ENCODE measurements at regions not wholly inside any gene's neighbourhood (a gene's known extent, or its start where the extent isn't known, plus 50 kb on each side); places are given as distances from the start of the nearest gene placed in this dataset.

DNA sequence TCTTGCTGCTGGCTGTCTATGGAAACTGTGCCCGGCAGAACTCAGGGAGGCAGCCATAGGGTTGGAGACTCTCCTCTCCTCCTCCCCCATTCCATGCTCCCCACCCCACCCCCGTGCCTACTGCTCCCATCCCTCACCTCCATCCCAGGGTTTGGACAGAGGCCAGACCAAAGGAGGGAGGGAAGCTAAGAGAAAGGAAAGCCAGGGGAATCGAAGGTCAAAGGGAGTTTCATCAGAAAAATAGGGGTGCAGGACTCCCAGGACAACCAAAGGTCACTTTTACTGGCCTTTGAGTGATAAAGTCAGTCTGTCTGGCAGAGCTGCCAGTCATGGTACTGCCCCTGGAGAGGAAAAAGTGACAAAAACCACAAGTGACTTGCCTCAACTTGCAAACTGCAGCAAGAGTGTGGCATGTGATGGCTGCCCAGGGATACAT, 187.3 kb upstream of the CTAGE1 start:
- Mint-ChIP-seq H3K4me3 (no peak overlapping the region), H3K27ac (no peak overlapping the region), H3K27me3 (ENCODE audit: low read depth) (no peaks in the 10 kb centered on the region), H3K4me1 (ENCODE audit: low read depth) (no peaks in the 10 kb centered on the region), H3K36me3 (ENCODE audit: insufficient read depth in 2 of 2) (no peaks in the 10 kb centered on the region), H3K9me3 (peaks cover 0 to 4% of the 10 kb centered on the region in 2 donors)
- ATAC-seq (replicated peaks in 1 of 2) (no peak), DNase-seq (no peak)

DNA sequence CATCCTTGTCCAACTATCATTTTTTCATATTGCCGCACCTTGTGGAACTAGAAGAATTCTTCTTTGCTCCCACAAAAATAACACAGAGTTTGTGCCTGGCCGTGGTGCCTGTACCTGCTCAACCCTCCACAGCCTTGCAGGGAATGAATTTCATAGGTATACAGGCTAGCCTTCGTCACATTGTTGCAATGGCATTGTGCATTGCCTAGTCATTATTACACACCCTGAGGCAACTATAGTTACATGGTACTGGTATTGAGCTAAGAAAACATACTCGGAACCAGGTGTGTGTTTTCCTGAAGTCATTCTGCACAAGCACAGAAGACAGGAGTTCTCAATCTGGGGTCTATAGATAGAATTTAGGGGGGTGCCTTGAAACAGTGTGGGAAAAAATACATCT, 188.0 kb upstream of the CTAGE1 start:
- DNase-seq (no peak), ATAC-seq (replicated peaks in 1 of 2) (no peak)
- Mint-ChIP-seq H3K4me1 (ENCODE audit: low read depth) (no peaks in the 10 kb centered on the region), H3K36me3 (ENCODE audit: insufficient read depth in 2 of 2) (no peaks in the 10 kb centered on the region), H3K9me3 (peaks cover 0 to 4% of the 10 kb centered on the region in 2 donors), H3K4me3 (no peak overlapping the region), H3K27ac (no peak overlapping the region), H3K27me3 (ENCODE audit: low read depth) (no peaks in the 10 kb centered on the region)

DNA sequence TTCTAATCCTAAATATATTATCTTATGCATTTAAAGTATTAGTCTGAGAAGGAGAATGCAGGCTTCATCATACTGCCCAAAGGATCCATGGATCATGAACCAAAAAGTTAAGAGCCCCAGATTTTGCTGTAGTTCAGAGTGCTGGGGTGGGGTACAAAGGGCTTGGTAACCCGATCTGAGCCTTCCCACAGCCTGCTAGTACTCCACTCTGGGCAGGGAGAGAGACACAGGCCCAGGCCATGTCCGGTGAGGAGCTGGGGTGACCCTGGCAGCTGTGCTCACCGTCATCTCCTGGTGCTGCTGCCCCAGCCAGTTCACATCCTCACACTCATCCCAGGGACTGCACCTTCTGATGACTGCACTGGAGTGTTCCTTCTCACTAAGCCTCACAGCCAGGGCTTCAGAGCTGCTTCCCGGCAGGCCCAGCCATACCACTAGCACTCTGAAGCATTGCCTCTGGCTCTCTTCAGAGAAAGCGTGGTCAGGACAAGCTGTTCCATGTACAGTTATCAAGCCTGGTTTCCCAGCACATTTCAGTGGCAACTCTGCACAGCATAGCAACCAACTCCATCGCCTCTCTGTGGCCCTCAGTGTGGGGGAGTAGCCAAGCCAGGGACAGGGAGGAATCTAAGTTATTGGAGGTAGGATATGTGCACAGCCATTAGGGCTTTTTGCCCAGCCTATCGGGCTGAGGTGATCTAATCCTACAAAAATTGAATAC, 189.0 kb upstream of the CTAGE1 start:
- no peaks in the 10 kb centered on the region for H3K4me1 Mint-ChIP-seq (ENCODE audit: low read depth)
- no peak overlapping the region for H3K27ac Mint-ChIP-seq
- ATAC-seq (replicated peaks in 1 of 2) (no peak), DNase-seq (no peak)
- H3K4me3 Mint-ChIP-seq: no peak overlapping the region
- H3K27me3 Mint-ChIP-seq (ENCODE audit: low read depth): no peaks in the 10 kb centered on the region
- H3K9me3 Mint-ChIP-seq: peaks cover 0 to 4% of the 10 kb centered on the region in 2 donors
- H3K36me3 Mint-ChIP-seq (ENCODE audit: insufficient read depth in 2 of 2): no peaks in the 10 kb centered on the region

DNA sequence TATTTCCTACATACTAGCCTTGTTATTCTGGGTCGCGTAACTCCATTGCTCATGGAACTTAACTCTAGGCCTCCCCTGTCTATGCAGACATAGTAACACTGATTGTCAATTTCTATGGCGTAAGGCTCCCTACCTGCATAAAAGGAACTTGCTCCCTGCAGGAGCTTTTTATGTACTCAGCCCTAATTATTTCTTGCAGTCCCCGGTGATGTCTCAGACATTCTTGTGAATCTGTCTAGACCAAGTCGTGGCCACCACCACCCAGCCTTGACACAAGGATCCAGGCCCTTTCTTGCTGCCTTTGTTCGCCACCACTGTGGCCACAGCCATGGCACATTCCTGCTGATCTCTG, 189.5 kb upstream of the CTAGE1 start:
- Mint-ChIP-seq H3K4me3 (no peak overlapping the region), H3K9me3 (peaks cover 0 to 1% of the 10 kb centered on the region in 2 donors), H3K36me3 (ENCODE audit: insufficient read depth in 2 of 2) (no peaks in the 10 kb centered on the region), H3K4me1 (ENCODE audit: low read depth) (no peaks in the 10 kb centered on the region), H3K27me3 (ENCODE audit: low read depth) (no peaks in the 10 kb centered on the region), H3K27ac (no peak overlapping the region)
- DNase-seq: no peak
- no peak for ATAC-seq (replicated peaks in 1 of 2)

GRCh38 chr18:22608847-22609246, 191.1 kb upstream of the CTAGE1 start:
- Mint-ChIP-seq H3K36me3 (ENCODE audit: insufficient read depth in 2 of 2) (no peaks in the 10 kb centered on the region), H3K27me3 (ENCODE audit: low read depth) (no peaks in the 10 kb centered on the region)

GRCh38 chr18:22609642-22610041, 191.9 kb upstream of the CTAGE1 start:
- H3K9me3 Mint-ChIP-seq: no peaks in the 10 kb centered on the region
- no peaks in the 10 kb centered on the region for H3K27me3 Mint-ChIP-seq (ENCODE audit: low read depth)
- no peak overlapping the region for H3K27ac Mint-ChIP-seq
- ATAC-seq (replicated peaks in 1 of 2) (no peak), DNase-seq (no peak)
- H3K4me1 Mint-ChIP-seq (ENCODE audit: low read depth): no peaks in the 10 kb centered on the region
- H3K4me3 Mint-ChIP-seq: no peak overlapping the region
- no peaks in the 10 kb centered on the region for H3K36me3 Mint-ChIP-seq (ENCODE audit: insufficient read depth in 2 of 2)

More at GRCh38 chr18:22608847-22609246, 191.1 kb upstream of the CTAGE1 start:
- Mint-ChIP-seq H3K4me1 (ENCODE audit: low read depth) (no peaks in the 10 kb centered on the region), H3K9me3 (no peaks in the 10 kb centered on the region), H3K27ac (no peak overlapping the region), H3K4me3 (no peak overlapping the region)
- DNase-seq (no peak), ATAC-seq (replicated peaks in 1 of 2) (no peak)

DNA sequence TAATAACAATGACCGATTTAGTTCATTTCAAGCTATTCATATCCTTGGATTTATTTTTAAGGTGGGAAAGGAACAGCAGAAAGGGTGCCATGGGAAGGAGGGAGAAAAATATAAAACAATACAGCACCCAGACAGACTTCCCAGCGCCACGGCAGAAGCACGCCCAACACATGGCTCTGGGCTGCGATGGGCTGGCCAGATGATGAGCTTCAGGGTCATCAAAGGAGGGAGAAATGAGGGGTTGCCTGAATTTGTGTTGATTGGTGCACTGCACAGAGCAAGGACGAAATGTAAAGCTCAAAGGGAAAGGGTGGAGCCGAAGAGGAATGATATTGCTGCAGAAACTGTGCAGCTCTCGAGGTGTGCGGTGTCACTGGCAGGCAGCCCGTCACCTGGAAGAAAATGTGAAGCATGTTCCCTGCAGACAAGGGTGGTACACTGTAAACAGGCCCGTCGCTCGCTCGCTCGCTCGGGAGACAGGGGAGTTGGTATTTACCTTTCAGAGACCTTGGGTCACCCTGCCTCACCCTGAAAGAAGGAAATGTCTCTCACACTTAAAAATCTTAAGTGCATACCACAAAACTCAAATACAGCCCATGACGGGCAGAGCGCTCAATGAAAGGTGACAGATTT, 195.5 kb upstream of the CTAGE1 start:
- Mint-ChIP-seq H3K4me1 (ENCODE audit: low read depth) (no peaks in the 10 kb centered on the region), H3K27ac (no peak overlapping the region), H3K4me3 (no peak overlapping the region), H3K27me3 (ENCODE audit: low read depth) (no peaks in the 10 kb centered on the region), H3K9me3 (peaks cover 0 to 6% of the 10 kb centered on the region in 2 donors), H3K36me3 (ENCODE audit: insufficient read depth in 2 of 2) (peaks cover 0 to 3% of the 10 kb centered on the region in 2 donors)
- DNase-seq (no peak), ATAC-seq (replicated peaks in 1 of 2) (no peak)

DNA sequence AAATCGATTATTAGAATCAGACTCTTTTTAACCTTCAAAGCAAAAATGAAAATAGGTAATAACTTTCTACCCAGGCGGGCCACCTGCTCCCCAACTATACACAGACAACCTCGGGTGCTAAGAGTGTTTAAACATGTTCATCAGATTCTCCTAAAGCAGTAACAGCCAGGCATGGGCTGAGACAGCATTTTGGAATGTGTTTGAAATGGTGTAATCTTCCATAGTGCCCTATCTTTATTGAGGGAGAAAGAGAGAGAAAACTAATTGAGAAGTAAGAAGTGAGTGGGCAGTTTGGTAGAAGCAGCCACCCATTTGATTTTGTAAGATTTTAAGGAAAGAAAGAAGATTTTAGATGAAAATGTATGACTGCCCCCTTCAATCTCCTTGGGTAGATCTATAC, 196.1 kb upstream of the CTAGE1 start:
- no peak overlapping the region for H3K4me3 Mint-ChIP-seq

GRCh38 chr18:22623513-22623912, 205.8 kb upstream of the CTAGE1 start:
- Mint-ChIP-seq H3K9me3 (peaks cover 3 to 4% of the 10 kb centered on the region in 2 donors), H3K27me3 (ENCODE audit: low read depth) (no peaks in the 10 kb centered on the region), H3K4me3 (no peak overlapping the region), H3K4me1 (ENCODE audit: low read depth) (no peaks in the 10 kb centered on the region), H3K36me3 (ENCODE audit: insufficient read depth in 2 of 2) (peaks cover 0 to 3% of the 10 kb centered on the region in 2 donors), H3K27ac (no peak overlapping the region)
- ATAC-seq (replicated peaks in 1 of 2): no peak
- DNase-seq: no peak

More for the DNA sequence above, 196.1 kb upstream of the CTAGE1 start:
- peaks cover 0 to 6% of the 10 kb centered on the region in 2 donors for H3K9me3 Mint-ChIP-seq
- no peak for DNase-seq
- H3K36me3 Mint-ChIP-seq (ENCODE audit: insufficient read depth in 2 of 2): peaks cover 0 to 3% of the 10 kb centered on the region in 2 donors
- H3K27ac Mint-ChIP-seq: no peak overlapping the region
- no peaks in the 10 kb centered on the region for H3K27me3 Mint-ChIP-seq (ENCODE audit: low read depth)
- H3K4me1 Mint-ChIP-seq (ENCODE audit: low read depth): no peaks in the 10 kb centered on the region
- ATAC-seq (replicated peaks in 1 of 2): no peak

GRCh38 chr18:22624176-22624575, 206.5 kb upstream of the CTAGE1 start:
- H3K27me3 Mint-ChIP-seq (ENCODE audit: low read depth): no peaks in the 10 kb centered on the region
- peaks cover 4% of the 10 kb centered on the region in 2 donors for H3K9me3 Mint-ChIP-seq
- no peak overlapping the region for H3K4me3 Mint-ChIP-seq
- DNase-seq: no peak
- H3K27ac Mint-ChIP-seq: no peak overlapping the region
- H3K4me1 Mint-ChIP-seq (ENCODE audit: low read depth): no peaks in the 10 kb centered on the region
- ATAC-seq (replicated peaks in 1 of 2): no peak
- H3K36me3 Mint-ChIP-seq (ENCODE audit: insufficient read depth in 2 of 2): peaks cover 0 to 3% of the 10 kb centered on the region in 2 donors

GRCh38 chr18:22625406-22625805, 207.7 kb upstream of the CTAGE1 start:
- Mint-ChIP-seq H3K4me1 (ENCODE audit: low read depth) (no peaks in the 10 kb centered on the region), H3K9me3 (peaks cover 4% of the 10 kb centered on the region in 2 donors), H3K4me3 (no peak overlapping the region), H3K27ac (no peak overlapping the region), H3K27me3 (ENCODE audit: low read depth) (no peaks in the 10 kb centered on the region), H3K36me3 (ENCODE audit: insufficient read depth in 2 of 2) (peaks cover 0 to 3% of the 10 kb centered on the region in 2 donors)
- no peak for ATAC-seq (replicated peaks in 1 of 2)
- no peak for DNase-seq

- Mint-ChIP-seq H3K4me1 (ENCODE audit: low read depth) (no peaks in the 10 kb centered on the region), H3K36me3 (ENCODE audit: insufficient read depth in 2 of 2) (no peaks in the 10 kb centered on the region), H3K4me3 (no peak overlapping the region), H3K27ac (no peak overlapping the region), H3K27me3 (ENCODE audit: low read depth) (no peaks in the 10 kb centered on the region), H3K9me3 (peaks cover 2 to 4% of the 10 kb centered on the region in 2 donors)
- ATAC-seq (replicated peaks in 1 of 2): no peak
- DNase-seq: no peak
Observed at GRCh38 chr18:22626771-22627170, 209.1 kb upstream of the CTAGE1 start.

DNA sequence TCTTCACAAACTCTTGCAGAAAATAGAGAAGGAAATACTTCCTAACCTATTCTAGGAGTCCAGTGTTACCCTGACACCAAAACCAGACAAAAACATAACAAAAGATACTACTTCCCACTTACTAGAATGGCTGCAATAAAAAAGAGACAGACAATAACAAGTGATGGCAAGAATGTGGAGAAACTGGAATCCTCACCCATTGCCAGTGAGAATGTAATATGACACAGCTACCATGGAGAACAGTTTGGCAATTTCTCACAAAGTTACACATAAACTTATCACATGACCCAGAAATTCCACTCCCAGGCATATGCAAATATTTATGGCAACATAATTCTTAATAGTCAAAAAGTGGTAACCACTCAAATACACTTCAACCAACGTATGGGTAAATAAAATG, 209.8 kb upstream of the CTAGE1 start:
- no peak for DNase-seq
- H3K9me3 Mint-ChIP-seq: peaks cover 2 to 4% of the 10 kb centered on the region in 2 donors
- H3K27me3 Mint-ChIP-seq (ENCODE audit: low read depth): no peaks in the 10 kb centered on the region
- H3K4me1 Mint-ChIP-seq (ENCODE audit: low read depth): no peaks in the 10 kb centered on the region
- ATAC-seq (replicated peaks in 1 of 2): no peak
- H3K27ac Mint-ChIP-seq: no peak overlapping the region
- H3K36me3 Mint-ChIP-seq (ENCODE audit: insufficient read depth in 2 of 2): no peaks in the 10 kb centered on the region
- no peak overlapping the region for H3K4me3 Mint-ChIP-seq
